ENCODE measurements at regions not wholly inside any gene's neighbourhood (a gene's known extent, or its start where the extent isn't known, plus 50 kb on each side); places are given as distances from the start of the nearest gene placed in this dataset.

GRCh38 chr17:53353919-53354351 is 468.8 kb upstream of the KIF2B start:
- Histone ChIP-seq H3K4me3 (ENCODE audit: low read length) (no peak overlapping the region), H3K27me3 (ENCODE audit: control insufficient read depth in 1 of 2, insufficient read depth in 2 of 2, low read length in 2 of 2) (no peaks in the 10 kb centered on the region), H3K4me1 (ENCODE audit: insufficient read depth, low read length) (no peaks in the 10 kb centered on the region), H3K27ac (ENCODE audit: low read depth in 1 of 2, low read length in 2 of 2) (no peak overlapping the region), H3K9me3 (ENCODE audit: control insufficient read depth in 1 of 2, insufficient read depth in 1 of 2, low read length in 2 of 2) (no peaks in the 10 kb centered on the region), H3K36me3 (ENCODE audit: insufficient read depth, low read length) (no peaks in the 10 kb centered on the region)
- ATAC-seq (ENCODE audit: poor library complexity) (no peak), DNase-seq (no peak)
- ChIA-PET CTCF (no interaction called here), POLR2A (no interaction called here)
- no peak overlapping the region for H3K4me3 Mint-ChIP-seq
- no peak overlapping the region for H3K27ac Mint-ChIP-seq
- TF ChIP-seq CTCF (IDR thresholded peaks at IDR 0.05): no peak
- peaks cover 22% of the 10 kb centered on the region for H3K9me3 Mint-ChIP-seq
- intact Hi-C loops (cut with DNase I, micrococcal nuclease): no loop called here
- H3K27me3 Mint-ChIP-seq: no peaks in the 10 kb centered on the region
- H3K36me3 Mint-ChIP-seq (ENCODE audit: low read depth): no peaks in the 10 kb centered on the region
- no peaks in the 10 kb centered on the region for H3K4me1 Mint-ChIP-seq (ENCODE audit: low read depth)

GRCh38 chr17:53344778-53345177 is 477.9 kb upstream of the KIF2B start:
- ChIA-PET POLR2A (no interaction called here), CTCF (no interaction called here)
- Histone ChIP-seq H3K4me1 (ENCODE audit: insufficient read depth, low read length) (no peaks in the 10 kb centered on the region), H3K36me3 (ENCODE audit: insufficient read depth, low read length) (no peaks in the 10 kb centered on the region), H3K9me3 (ENCODE audit: control insufficient read depth in 1 of 2, insufficient read depth in 1 of 2, low read length in 2 of 2) (peaks cover 0 to 6% of the 10 kb centered on the region in 2 experiments), H3K27me3 (ENCODE audit: control insufficient read depth in 1 of 2, insufficient read depth in 2 of 2, low read length in 2 of 2) (no peaks in the 10 kb centered on the region), H3K4me3 (ENCODE audit: low read length) (no peak overlapping the region), H3K27ac (ENCODE audit: low read depth in 1 of 2, low read length in 2 of 2) (no peak overlapping the region)
- Mint-ChIP-seq H3K4me3 (no peak overlapping the region), H3K4me1 (ENCODE audit: low read depth) (no peaks in the 10 kb centered on the region), H3K27me3 (no peaks in the 10 kb centered on the region), H3K27ac (no peak overlapping the region), H3K36me3 (ENCODE audit: low read depth) (no peaks in the 10 kb centered on the region), H3K9me3 (peaks cover 24% of the 10 kb centered on the region)
- intact Hi-C loops (cut with DNase I, micrococcal nuclease): no loop called here
- DNase-seq (no peak), ATAC-seq (ENCODE audit: poor library complexity) (no peak)
- no peak for TF ChIP-seq CTCF (IDR thresholded peaks at IDR 0.05)

GRCh38 chr17:53336281-53336680 is 486.4 kb upstream of the KIF2B start:
- POLR2A ChIA-PET: no interaction called here
- H3K9me3 Mint-ChIP-seq: peaks cover 16% of the 10 kb centered on the region

More at GRCh38 chr17:53336281-53336680, 486.4 kb upstream of the KIF2B start:
- H3K9me3 ChIP-seq (ENCODE audit: control insufficient read depth in 1 of 2, insufficient read depth in 1 of 2, low read length in 2 of 2): peaks cover 0 to 7% of the 10 kb centered on the region in 2 experiments
- no peaks in the 10 kb centered on the region for H3K4me1 ChIP-seq (ENCODE audit: insufficient read depth, low read length)
- Mint-ChIP-seq H3K4me1 (ENCODE audit: low read depth) (no peaks in the 10 kb centered on the region), H3K4me3 (no peak overlapping the region), H3K27ac (no peak overlapping the region), H3K36me3 (ENCODE audit: low read depth) (no peaks in the 10 kb centered on the region), H3K27me3 (no peaks in the 10 kb centered on the region)
- no peak for ATAC-seq (ENCODE audit: poor library complexity)
- no peaks in the 10 kb centered on the region for H3K36me3 ChIP-seq (ENCODE audit: insufficient read depth, low read length)
- intact Hi-C loops (cut with DNase I, micrococcal nuclease): no loop called here
- H3K27ac ChIP-seq (ENCODE audit: low read depth in 1 of 2, low read length in 2 of 2): no peak overlapping the region
- no peak overlapping the region for H3K4me3 ChIP-seq (ENCODE audit: low read length)
- no peak for DNase-seq
- no peaks in the 10 kb centered on the region for H3K27me3 ChIP-seq (ENCODE audit: control insufficient read depth in 1 of 2, insufficient read depth in 2 of 2, low read length in 2 of 2)
- TF ChIP-seq CTCF (IDR thresholded peaks at IDR 0.05): no peak
- CTCF ChIA-PET: no interaction called here
